ENCODE measurements at regions not wholly inside any gene's neighbourhood (a gene's known extent, or its start where the extent isn't known, plus 50 kb on each side); places are given as distances from the start of the nearest gene placed in this dataset.

DNA sequence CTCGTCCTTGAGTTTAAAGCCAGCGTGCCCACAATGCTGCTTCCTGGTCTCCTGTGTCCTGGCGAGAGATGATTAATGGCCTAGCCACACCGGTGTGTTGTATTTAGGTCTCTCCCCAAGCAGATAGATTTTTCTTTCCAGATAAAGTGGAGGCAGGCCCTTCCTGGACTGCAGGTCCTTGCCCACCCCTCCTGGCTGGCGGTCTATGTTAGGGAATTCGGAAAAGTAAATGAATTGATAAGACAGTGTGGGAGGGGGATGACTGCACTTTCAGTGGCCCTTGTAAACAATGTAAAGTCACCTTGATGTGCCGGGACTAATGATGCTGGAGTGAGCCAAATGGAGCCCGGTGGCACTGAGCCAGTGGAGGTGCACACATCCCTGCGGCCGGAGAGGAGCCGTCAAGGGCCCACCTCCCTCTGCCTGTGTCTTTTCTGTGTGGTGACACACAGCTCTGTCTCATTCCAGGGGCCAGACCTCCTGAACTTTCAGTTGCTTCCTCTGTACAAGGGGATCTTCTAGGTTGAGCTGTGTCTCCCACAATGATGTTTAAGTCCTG is 70.6 kb upstream of the ESRRB start:
- TF ChIP-seq, protein P1, sequence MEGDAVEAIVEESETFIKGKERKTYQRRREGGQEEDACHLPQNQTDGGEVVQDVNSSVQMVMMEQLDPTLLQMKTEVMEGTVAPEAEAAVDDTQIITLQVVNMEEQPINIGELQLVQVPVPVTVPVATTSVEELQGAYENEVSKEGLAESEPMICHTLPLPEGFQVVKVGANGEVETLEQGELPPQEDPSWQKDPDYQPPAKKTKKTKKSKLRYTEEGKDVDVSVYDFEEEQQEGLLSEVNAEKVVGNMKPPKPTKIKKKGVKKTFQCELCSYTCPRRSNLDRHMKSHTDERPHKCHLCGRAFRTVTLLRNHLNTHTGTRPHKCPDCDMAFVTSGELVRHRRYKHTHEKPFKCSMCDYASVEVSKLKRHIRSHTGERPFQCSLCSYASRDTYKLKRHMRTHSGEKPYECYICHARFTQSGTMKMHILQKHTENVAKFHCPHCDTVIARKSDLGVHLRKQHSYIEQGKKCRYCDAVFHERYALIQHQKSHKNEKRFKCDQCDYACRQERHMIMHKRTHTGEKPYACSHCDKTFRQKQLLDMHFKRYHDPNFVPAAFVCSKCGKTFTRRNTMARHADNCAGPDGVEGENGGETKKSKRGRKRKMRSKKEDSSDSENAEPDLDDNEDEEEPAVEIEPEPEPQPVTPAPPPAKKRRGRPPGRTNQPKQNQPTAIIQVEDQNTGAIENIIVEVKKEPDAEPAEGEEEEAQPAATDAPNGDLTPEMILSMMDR (IDR thresholded peaks at IDR 0.05): no peak
- no peak for TF ChIP-seq POLR2A (IDR thresholded peaks at IDR 0.05)

Measured in lower leg skin (tissue), 3 donors.